Ovary (tissue), 7 donors: ENCODE measurements at regions not wholly inside any gene's neighbourhood (a gene's known extent, or its start where the extent isn't known, plus 50 kb on each side); places are given as distances from the start of the nearest gene placed in this dataset.

Source experiments
- DNase-seq, 5 donors: peaks; one replicate each; pipeline ENCODE4 v3.0.0-alpha.2; 2019 to 2020
- H3K27ac ChIP-seq, 2 donors: fragments of 200-600 bp; one replicate each; pipeline versions ENCODE4 v1.5.1 to v1.8.0; 2019 to 2022
- H3K27me3 ChIP-seq: fragments of 200-600 bp; one replicate; pipeline ENCODE4 v1.8.0; 2022
- H3K36me3 ChIP-seq: fragments of 200-600 bp; sonication (generic); one replicate; pipeline ENCODE4 v1.5.1; 2019
- H3K4me1 ChIP-seq: one replicate; pipeline ENCODE4 v1.8.1; 2013; ENCODE audit warnings: mild to moderate bottlenecking, moderate library complexity; ENCODE audit not compliant: insufficient read depth
- H3K4me3 ChIP-seq: fragments of 200-600 bp; sonication (generic); one replicate; pipeline ENCODE4 v1.5.1; 2017
- H3K9me3 ChIP-seq, 2 donors: fragments of 200-600 bp in 1 of 2; sonication (generic) in 1 of 2; one replicate each; pipeline versions ENCODE4 v1.5.1 to v1.8.1; 2013 to 2019; ENCODE audit warnings: mild to moderate bottlenecking in 1 of 2, moderate library complexity in 1 of 2
- CTCF ChIP-seq, 3 donors: fragments of 450-650 bp in 2 of 3; fragments of 200-600 bp in 1 of 3; IDR thresholded peaks; one replicate each; pipeline versions ENCODE4 v1.5.1 to v1.8.0; 2016 to 2022; ENCODE audit warnings: antibody characterized with exemption in 3 of 3, mild to moderate bottlenecking in 1 of 3
- EP300 ChIP-seq: sonication (generic); formaldehyde crosslinking; IDR thresholded peaks from one replicate; pipeline ENCODE4 v1.6.1; 2017; ENCODE audit warnings: antibody characterized with exemption
- POLR2A ChIP-seq: fragments of 450-650 bp; IDR thresholded peaks from one replicate; pipeline ENCODE4 v1.6.1; 2017; ENCODE audit warnings: antibody characterized with exemption, mild to moderate bottlenecking, moderate library complexity
- WGBS, 3 donors: extraction: QIAGEN DNeasy Blood & Tissue Kit in 1 of 3; methylation state at CpG; one replicate each; pipeline versions ENCODE4 v1.1.5 to v1.1.7; 2013 to 2017; 5-methylcytosine and 5-hydroxymethylcytosine counted together
- intact Hi-C, 4 donors: fragments of 100-400 bp; cut with DNase I; formaldehyde crosslinking; loops; one replicate each; pipeline versions ENCODE4 v1.11.0 to v1.15.1; 2022 to 2023
- donor health status: DM: no; HTN: no; CAD: no; lungs with moderate emphysema.
- donor health status: DM: no; HTN: no; CAD: no.
- donor health status: Bipolar disorder and iron deficiency.
- donor health status: DM: no; HTN: no; CAD: no.
- donor health status: DM: yes; HTN: yes; CAD: no.

- no peak for DNase-seq
- no peak for TF ChIP-seq CTCF (IDR thresholded peaks at IDR 0.05)
- no peak for TF ChIP-seq POLR2A
- no peak for TF ChIP-seq EP300
Measured at GRCh38 chr5:61816146-61816545, 484.1 kb downstream of the ZSWIM6 start.

GRCh38 chr5:61816585-61817450 is 484.8 kb downstream of the ZSWIM6 start:
- no peak for DNase-seq
- Histone ChIP-seq H3K36me3 (no peaks in the 10 kb centered on the region), H3K27ac (no peak overlapping the region), H3K9me3 (no peaks in the 10 kb centered on the region), H3K4me3 (no peak overlapping the region), H3K4me1 (no peaks in the 10 kb centered on the region), H3K27me3 (no peaks in the 10 kb centered on the region)
- WGBS, 3 donors, result 23 to 34% (median 30%) methylated on average over 11 of the region's 11 CpGs
- intact Hi-C loops, result no loop called here
- TF ChIP-seq CTCF (IDR thresholded peaks at IDR 0.05) (no peak), EP300 (no peak), POLR2A (no peak)

More at GRCh38 chr5:61816146-61816545, 484.1 kb downstream of the ZSWIM6 start:
- WGBS, 3 donors, result 78 to 86% (median 84%) methylated on average over 9 of the region's 9 CpGs
- Histone ChIP-seq H3K27ac (no peak overlapping the region), H3K9me3 (no peaks in the 10 kb centered on the region), H3K27me3 (no peaks in the 10 kb centered on the region), H3K4me3 (no peak overlapping the region), H3K36me3 (no peaks in the 10 kb centered on the region), H3K4me1 (no peaks in the 10 kb centered on the region)
- intact Hi-C loops, result no loop called here

- intact Hi-C loops, result no loop called here
- 3 to 7% (median 3%) methylated on average over 7 of the region's 7 CpGs for WGBS, 3 donors
- no peaks in the 10 kb centered on the region for H3K4me1 ChIP-seq
- H3K9me3 ChIP-seq, result no peaks in the 10 kb centered on the region
- H3K36me3 ChIP-seq, result no peaks in the 10 kb centered on the region
- H3K4me3 ChIP-seq, result no peak overlapping the region
- no peaks in the 10 kb centered on the region for H3K27me3 ChIP-seq
- TF ChIP-seq EP300 (no peak), CTCF (IDR thresholded peaks at IDR 0.05) (peak in 2 of 3 donors; percentile 29), POLR2A (no peak)
- peak; percentile 52 to 66 (median 57) for DNase-seq
- no peak overlapping the region for H3K27ac ChIP-seq
Measured at GRCh38 chr5:61817472-61818326, 485.6 kb downstream of the ZSWIM6 start.

GRCh38 chr5:61820836-61821235 is 485.2 kb upstream of the KIF2A start:
- TF ChIP-seq POLR2A (no peak), EP300 (no peak), CTCF (IDR thresholded peaks at IDR 0.05) (no peak)
- Histone ChIP-seq H3K27me3 (no peaks in the 10 kb centered on the region), H3K27ac (no peak overlapping the region), H3K9me3 (no peaks in the 10 kb centered on the region), H3K4me1 (no peaks in the 10 kb centered on the region), H3K4me3 (no peak overlapping the region), H3K36me3 (no peaks in the 10 kb centered on the region)
- 58 to 76% (median 74%) methylated on average over 4 of the region's 4 CpGs for WGBS, 3 donors
- intact Hi-C loops, result no loop called here
- DNase-seq, result no peak
